HG02678 (cell line): ENCODE measurements at regions not wholly inside any gene's neighbourhood (a gene's known extent, or its start where the extent isn't known, plus 50 kb on each side); places are given as distances from the start of the nearest gene placed in this dataset.

ENCODE experiments used
- ATAC-seq: cut with Tn5 transposase; IDR thresholded peaks from one replicate; pipeline ENCODE4 v1.9.1; 2021; ENCODE audit warnings: mild to moderate bottlenecking, moderate library complexity; ENCODE audit not compliant: unreplicated experiment

GRCh38 chr11:129268371-129268770, 76.2 kb upstream of the ARHGAP32 start:
- ATAC-seq: no peak

- ATAC-seq: no peak
Measured at GRCh38 chr11:129267716-129268115, 75.6 kb upstream of the ARHGAP32 start.

- ATAC-seq: no peak
Measured at GRCh38 chr11:129266536-129266935, 74.4 kb upstream of the ARHGAP32 start.

- ATAC-seq: no peak
Measured at GRCh38 chr11:129265125-129265788, 73.1 kb upstream of the ARHGAP32 start.

GRCh38 chr11:129264114-129264513, 72.0 kb upstream of the ARHGAP32 start:
- no peak for ATAC-seq

GRCh38 chr11:129260750-129261149, 68.6 kb upstream of the ARHGAP32 start:
- no peak for ATAC-seq

GRCh38 chr11:129259931-129260348, 67.8 kb upstream of the ARHGAP32 start:
- no peak for ATAC-seq

- ATAC-seq: no peak
Measured at GRCh38 chr11:129258205-129258604, 66.1 kb upstream of the ARHGAP32 start.

- ATAC-seq: no peak
Measured at GRCh38 chr11:129257512-129257911, 65.4 kb upstream of the ARHGAP32 start.

- no peak for ATAC-seq
Measured at GRCh38 chr11:129252621-129253020, 60.5 kb upstream of the ARHGAP32 start.

- ATAC-seq: no peak
Measured at GRCh38 chr11:129251067-129251466, 58.9 kb upstream of the ARHGAP32 start.

- no peak for ATAC-seq
Measured at GRCh38 chr11:129249923-129250322, 57.8 kb upstream of the ARHGAP32 start.

GRCh38 chr11:129249351-129249750, 57.2 kb upstream of the ARHGAP32 start:
- ATAC-seq: no peak

- no peak for ATAC-seq
Measured at GRCh38 chr11:129248618-129249017, 56.5 kb upstream of the ARHGAP32 start.

- ATAC-seq: no peak
Measured at GRCh38 chr11:129247135-129247534, 55.0 kb upstream of the ARHGAP32 start.

GRCh38 chr11:129242855-129243254, 50.7 kb upstream of the ARHGAP32 start:
- no peak for ATAC-seq
